Psoas muscle (tissue), 7 donors: ENCODE measurements at regions not wholly inside any gene's neighbourhood (a gene's known extent, or its start where the extent isn't known, plus 50 kb on each side); places are given as distances from the start of the nearest gene placed in this dataset.

Source experiments
- ATAC-seq, 4 donors: fragments of 200-7000 bp; cut with Tn5 transposase; one replicate each; pipeline ENCODE4 v1.9.1; 2020; ENCODE audit warnings: moderate library complexity in 3 of 4, mild to moderate bottlenecking in 2 of 4
- DNase-seq, 2 donors: peaks; one replicate each; pipeline ENCODE4 v3.0.0-alpha.2; 2020
- H3K27ac ChIP-seq: fragments of 200-600 bp; one replicate; pipeline ENCODE4 v1.8.0; 2022
- H3K27me3 ChIP-seq, 3 donors: fragments of 200-600 bp in 1 of 3; one replicate each; pipeline versions ENCODE4 v1.6.1 to v1.8.0; 2013 to 2022; ENCODE audit warnings: low read length in 2 of 3, mild to moderate bottlenecking in 2 of 3, moderate library complexity in 1 of 3; ENCODE audit not compliant: insufficient read depth in 3 of 3
- H3K36me3 ChIP-seq, 2 donors: fragments of 200-600 bp in 1 of 2; one replicate each; pipeline versions ENCODE4 v1.6.1 to v1.8.0; 2013 to 2022; ENCODE audit warnings: low read depth in 1 of 2, mild to moderate bottlenecking in 1 of 2, moderate library complexity in 1 of 2; ENCODE audit not compliant: insufficient read depth in 1 of 2
- H3K4me1 ChIP-seq: fragments of 200-600 bp; one replicate; pipeline ENCODE4 v1.8.0; 2022
- H3K4me3 ChIP-seq: fragments of 200-600 bp; one replicate; pipeline ENCODE4 v1.8.0; 2022; ENCODE audit warnings: mild to moderate bottlenecking
- H3K9me3 ChIP-seq: fragments of 200-600 bp; one replicate; pipeline ENCODE4 v1.8.0; 2022
- CTCF ChIP-seq: fragments of 200-600 bp; IDR thresholded peaks from one replicate; pipeline ENCODE4 v1.8.0; 2022; ENCODE audit warnings: antibody characterized with exemption
- WGBS, 3 donors: extraction: QIAGEN DNeasy Blood & Tissue Kit; methylation state at CpG; one replicate each; pipeline versions ENCODE4 v1.1.6 to v1.1.7; 2013; 5-methylcytosine and 5-hydroxymethylcytosine counted together
- intact Hi-C, 2 donors: fragments of 100-400 bp; cut with DNase I; formaldehyde crosslinking; loops; one replicate each; pipeline versions ENCODE4 v1.11.0 to v1.14.2; 2022
- donor health status: healthy with polysubstance abuse.
- donor health status: DM: no; HTN: no; CAD: no; lungs with moderate emphysema.
- donor health status: Bipolar disorder and iron deficiency.
- donor health status: healthy.
- donor health status: DM: yes; HTN: yes; CAD: no.
- donor health status: DM: no; HTN: no; CAD: no.
- donor health status: DM: yes; HTN: yes; CAD: no.

GRCh38 chr15:91522605-91523332 is 330.7 kb upstream of the SLCO3A1 start:
- DNase-seq (no peak), ATAC-seq (peak in 2 of 4 donors; percentile 30 to 47)
- H3K27me3 ChIP-seq, result no peaks in the 10 kb centered on the region
- TF ChIP-seq CTCF, result peak; percentile 55
- H3K27ac ChIP-seq, result no peak overlapping the region
- WGBS, 3 donors, result 52 to 73% (median 55%) methylated on average over 2 of the region's 2 CpGs
- intact Hi-C loops, result loop anchor here in 1 of 2 donors (1.0 kb wide), 1 partner anchor 218 kb away; no protein-coding TSS in a partner anchor
- no peaks in the 10 kb centered on the region for H3K9me3 ChIP-seq
- H3K4me3 ChIP-seq, result no peak overlapping the region
- no peaks in the 10 kb centered on the region for H3K4me1 ChIP-seq
- no peaks in the 10 kb centered on the region for H3K36me3 ChIP-seq

- H3K9me3 ChIP-seq, result no peaks in the 10 kb centered on the region
- H3K4me1 ChIP-seq, result peaks cover 3% of the 10 kb centered on the region
- no peak overlapping the region for H3K27ac ChIP-seq
- no peak for ATAC-seq
- DNase-seq, result no peak
- H3K36me3 ChIP-seq, result no peaks in the 10 kb centered on the region
- intact Hi-C loops, result no loop called here
- no peak overlapping the region for H3K4me3 ChIP-seq
- TF ChIP-seq CTCF, result no peak
- H3K27me3 ChIP-seq, result no peaks in the 10 kb centered on the region
- 83 to 100% (median 91%) methylated on average over 1 of the region's 1 CpG for WGBS, 3 donors
These were observed 329.9 kb upstream of the SLCO3A1 start for GRCh38 chr15:91523596-91523995.

- TF ChIP-seq CTCF, result no peak
- H3K27me3 ChIP-seq, result no peaks in the 10 kb centered on the region
- DNase-seq (no peak), ATAC-seq (no peak)
- H3K36me3 ChIP-seq, result no peaks in the 10 kb centered on the region
- H3K4me1 ChIP-seq, result peaks cover 8% of the 10 kb centered on the region
- H3K4me3 ChIP-seq, result no peak overlapping the region
- 40 to 81% (median 70%) methylated on average over 2 of the region's 2 CpGs for WGBS, 3 donors
- H3K9me3 ChIP-seq, result no peaks in the 10 kb centered on the region
- intact Hi-C loops, result no loop called here
- no peak overlapping the region for H3K27ac ChIP-seq
These were observed 329.0 kb upstream of the SLCO3A1 start for GRCh38 chr15:91524534-91524933.

- Histone ChIP-seq H3K4me1 (peaks cover 8% of the 10 kb centered on the region), H3K27ac (no peak overlapping the region), H3K27me3 (no peaks in the 10 kb centered on the region), H3K36me3 (no peaks in the 10 kb centered on the region), H3K4me3 (no peak overlapping the region), H3K9me3 (no peaks in the 10 kb centered on the region)
- intact Hi-C loops, result no loop called here
- DNase-seq (no peak), ATAC-seq (no peak)
- 85 to 98% (median 89%) methylated on average over 3 of the region's 3 CpGs for WGBS, 3 donors
- TF ChIP-seq CTCF, result no peak
These were observed 327.8 kb upstream of the SLCO3A1 start for GRCh38 chr15:91525751-91526150.

GRCh38 chr15:91526424-91526823 is 327.1 kb upstream of the SLCO3A1 start:
- no peak overlapping the region for H3K27ac ChIP-seq
- no peak for ATAC-seq
- intact Hi-C loops, result no loop called here

More at GRCh38 chr15:91526424-91526823, 327.1 kb upstream of the SLCO3A1 start:
- Histone ChIP-seq H3K36me3 (no peaks in the 10 kb centered on the region), H3K4me3 (no peak overlapping the region), H3K9me3 (no peaks in the 10 kb centered on the region), H3K27me3 (no peaks in the 10 kb centered on the region), H3K4me1 (peaks cover 11% of the 10 kb centered on the region)
- WGBS, 3 donors, result 78 to 86% (median 81%) methylated on average over 2 of the region's 2 CpGs
- no peak for TF ChIP-seq CTCF
- DNase-seq, result no peak
